ENCODE measurements at regions not wholly inside any gene's neighbourhood (a gene's known extent, or its start where the extent isn't known, plus 50 kb on each side); places are given as distances from the start of the nearest gene placed in this dataset.
A peak's percentile ranks its signal among the peaks of the same experiment; 100 is the strongest.

DNA sequence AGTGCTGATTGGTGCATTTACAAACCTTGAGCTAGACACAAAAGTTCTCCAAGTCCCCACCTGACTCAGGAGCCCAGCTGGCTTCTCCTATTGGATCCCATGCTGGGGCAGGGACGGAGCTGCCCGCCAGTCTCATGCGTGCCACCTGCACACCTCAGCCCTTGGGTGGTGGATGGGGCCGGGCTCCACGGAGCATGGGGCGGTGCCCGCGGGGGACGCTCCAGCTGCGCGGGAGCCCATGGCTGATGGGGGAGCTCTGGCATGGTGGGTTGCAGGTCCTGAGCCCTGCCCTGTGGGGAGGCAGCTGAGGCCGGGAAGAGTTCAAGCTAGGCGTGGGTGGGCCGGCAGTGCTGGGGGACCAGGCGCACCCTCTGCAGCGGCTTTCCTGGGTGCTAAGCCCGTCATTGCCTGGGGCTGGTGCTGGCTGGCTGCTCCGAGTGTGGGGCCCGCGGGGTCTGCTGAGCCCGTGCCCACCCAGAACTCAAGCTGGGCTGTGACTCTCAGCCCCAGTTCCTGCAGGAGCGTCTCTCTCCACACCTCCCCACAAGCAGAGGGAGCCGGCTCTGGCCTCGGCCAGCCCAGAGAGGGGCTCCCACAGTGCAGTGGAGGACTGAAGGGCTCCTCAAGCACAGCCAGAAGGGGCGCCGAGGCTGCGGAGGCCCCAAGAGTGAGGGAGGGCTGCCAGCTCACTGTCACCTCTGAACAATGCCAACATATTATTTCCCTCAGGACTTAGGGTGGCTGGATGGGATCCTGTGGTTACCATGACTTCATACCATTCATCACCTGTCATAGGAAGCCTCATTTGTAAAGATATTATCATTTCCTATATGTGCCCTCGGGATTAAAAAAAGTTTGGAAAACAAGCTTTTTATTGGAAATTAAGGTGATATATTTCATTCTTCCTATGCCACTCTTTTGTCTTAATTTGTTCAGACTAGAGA is 688.7 kb downstream of the ETS1 start:
- H3K27ac Mint-ChIP-seq = no peak overlapping the region
- H3K36me3 Mint-ChIP-seq = peaks cover 27% of the 10 kb centered on the region
- CTCF ChIA-PET = no interaction called here
- no peak for DNase-seq (ENCODE audit: low spot score)
- peaks cover 38% of the 10 kb centered on the region for H3K9me3 Mint-ChIP-seq
- TF ChIP-seq E2F5 (CRISPR knock-in tag; IDR thresholded peaks at IDR 0.05) = 0 out of 2 replicates have a peak, but pooled peaks have one; percentile 19
- no peak for TF ChIP-seq ZNF512 (CRISPR knock-in tag; IDR thresholded peaks at IDR 0.05; ENCODE audit: borderline replicate concordance)
- H3K27me3 Mint-ChIP-seq (ENCODE audit: low read depth) = no peaks in the 10 kb centered on the region; the same call in 1 of the 2 replicates
- no peak overlapping the region for H3K4me3 Mint-ChIP-seq
- no peak for ATAC-seq
- peaks cover 15% of the 10 kb centered on the region for H3K4me1 Mint-ChIP-seq
- POLR2A ChIA-PET = no interaction called here

DNA sequence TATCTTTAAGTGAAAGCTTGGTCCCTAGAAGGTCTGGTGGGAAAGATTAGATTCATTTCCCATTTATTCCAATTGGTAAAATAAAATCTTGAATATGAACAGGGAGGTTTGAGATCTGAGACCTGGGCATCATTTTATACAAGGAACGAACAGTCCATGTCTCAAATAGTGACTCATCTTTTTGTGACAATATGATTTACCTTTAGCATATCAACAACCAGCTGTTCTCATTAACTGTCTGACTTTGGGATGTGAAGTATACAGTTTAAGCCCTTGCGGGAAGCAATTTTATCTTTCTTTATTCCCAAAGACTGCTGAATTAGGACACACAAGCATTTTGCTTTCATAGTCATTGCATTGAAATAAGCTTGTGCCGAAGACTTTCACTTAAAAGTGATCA is 691.6 kb downstream of the ETS1 start:
- Mint-ChIP-seq H3K4me1 (peaks cover 16% of the 10 kb centered on the region), H3K27me3 (ENCODE audit: low read depth) (no peaks in the 10 kb centered on the region; the same call in 1 of the 2 replicates), H3K9me3 (peaks cover 30% of the 10 kb centered on the region), H3K27ac (no peak overlapping the region), H3K36me3 (peaks cover 24% of the 10 kb centered on the region), H3K4me3 (no peak overlapping the region)
- no peak for DNase-seq (ENCODE audit: low spot score)
- TF ChIP-seq NR1H2 (CRISPR knock-in tag; IDR thresholded peaks at IDR 0.05) = no peak
- TF ChIP-seq ARID4B (CRISPR knock-in tag; IDR thresholded peaks at IDR 0.05; ENCODE audit: borderline replicate concordance) = no peak
- no peak for TF ChIP-seq SMAD3 (CRISPR knock-in tag; IDR thresholded peaks at IDR 0.05; ENCODE audit: borderline replicate concordance)
- TF ChIP-seq, protein P1, sequence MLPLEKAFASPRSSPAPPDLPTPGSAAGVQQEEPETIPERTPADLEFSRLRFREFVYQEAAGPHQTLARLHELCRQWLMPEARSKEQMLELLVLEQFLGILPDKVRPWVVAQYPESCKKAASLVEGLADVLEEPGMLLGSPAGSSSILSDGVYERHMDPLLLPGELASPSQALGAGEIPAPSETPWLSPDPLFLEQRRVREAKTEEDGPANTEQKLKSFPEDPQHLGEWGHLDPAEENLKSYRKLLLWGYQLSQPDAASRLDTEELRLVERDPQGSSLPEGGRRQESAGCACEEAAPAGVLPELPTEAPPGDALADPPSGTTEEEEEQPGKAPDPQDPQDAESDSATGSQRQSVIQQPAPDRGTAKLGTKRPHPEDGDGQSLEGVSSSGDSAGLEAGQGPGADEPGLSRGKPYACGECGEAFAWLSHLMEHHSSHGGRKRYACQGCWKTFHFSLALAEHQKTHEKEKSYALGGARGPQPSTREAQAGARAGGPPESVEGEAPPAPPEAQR (CRISPR knock-in tag; IDR thresholded peaks at IDR 0.05) = no peak
- no peak for TF ChIP-seq ZNF281 (CRISPR knock-in tag; IDR thresholded peaks at IDR 0.05)
- TF ChIP-seq FOXJ3 (CRISPR knock-in tag; IDR thresholded peaks at IDR 0.05; ENCODE audit: borderline replicate concordance) = no peak
- TF ChIP-seq ZNF416 (CRISPR knock-in tag; IDR thresholded peaks at IDR 0.05) = no peak
- no peak for TF ChIP-seq ZNF317 (CRISPR knock-in tag; IDR thresholded peaks at IDR 0.05; ENCODE audit: borderline replicate concordance, low read depth)
- no peak for TF ChIP-seq NR3C1 (CRISPR knock-in tag; conservative IDR thresholded peaks at IDR 0.05; ENCODE audit: low read depth)
- TF ChIP-seq NFE2L1 (CRISPR knock-in tag; IDR thresholded peaks at IDR 0.05) = no peak
- no peak for TF ChIP-seq TP53 (CRISPR knock-in tag; IDR thresholded peaks at IDR 0.05)
- no peak for TF ChIP-seq ZNF512 (CRISPR knock-in tag; IDR thresholded peaks at IDR 0.05; ENCODE audit: borderline replicate concordance)
- TF ChIP-seq ZNF219 (CRISPR knock-in tag; IDR thresholded peaks at IDR 0.05; ENCODE audit: borderline replicate concordance) = no peak
- TF ChIP-seq ZNF232 (CRISPR knock-in tag; IDR thresholded peaks at IDR 0.05) = no peak
- no peak for TF ChIP-seq PRRX2 (CRISPR knock-in tag; IDR thresholded peaks at IDR 0.05)
- ChIA-PET CTCF (no interaction called here), POLR2A (no interaction called here)
- ATAC-seq = no peak

All from WTC11 (cell line).